SU-DHL-6 (cell line): ENCODE measurements at regions not wholly inside any gene's neighbourhood (a gene's known extent, or its start where the extent isn't known, plus 50 kb on each side); places are given as distances from the start of the nearest gene placed in this dataset.

Source experiments
- EZH2phosphoT487 ChIP-seq: fragments of 200-600 bp; sonication (generic), shearing (Covaris generic); conservative IDR thresholded peaks from 2 replicates; pipeline ENCODE4 v1.6.1; 2018; ENCODE audit warnings: mild to moderate bottlenecking, antibody characterized with exemption, low read length, moderate library complexity, mixed read lengths
- TF ChIP-seq, protein P1 (sequence below): fragments of 200-600 bp; sonication (generic); IDR thresholded peaks from one replicate; pipeline ENCODE4 v1.5.1; 2017; ENCODE audit warnings: antibody characterized with exemption, mild to moderate bottlenecking, low read length, moderate library complexity; ENCODE audit not compliant: insufficient read depth, poor library complexity, severe bottlenecking

DNA sequence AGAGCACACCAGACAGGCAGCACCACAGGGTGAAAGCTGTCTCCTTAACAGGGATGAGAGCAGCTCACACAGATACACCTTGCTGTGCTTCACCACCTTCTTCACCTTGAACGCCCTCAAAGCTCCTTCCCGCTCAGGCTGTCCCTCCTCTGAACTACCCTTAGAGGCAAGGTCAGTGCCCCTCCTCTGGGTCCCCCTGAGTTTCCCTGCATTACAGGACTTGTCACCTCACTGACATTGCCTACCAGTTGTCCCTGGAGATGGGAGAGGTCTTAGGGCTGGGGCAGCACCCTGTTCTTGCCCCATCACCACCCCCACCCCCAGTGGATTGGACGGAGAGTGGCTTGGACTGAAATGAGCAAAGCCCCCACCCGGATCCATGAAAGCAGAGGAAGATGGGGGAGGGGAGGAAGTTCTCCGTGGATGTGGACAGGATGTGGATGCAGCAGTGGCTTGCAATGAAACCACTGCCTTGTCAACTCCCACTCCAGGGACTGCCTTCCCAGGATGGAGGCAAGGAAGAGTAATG, 73.2 kb upstream of the CDH5 start:
- TF ChIP-seq, protein P1, sequence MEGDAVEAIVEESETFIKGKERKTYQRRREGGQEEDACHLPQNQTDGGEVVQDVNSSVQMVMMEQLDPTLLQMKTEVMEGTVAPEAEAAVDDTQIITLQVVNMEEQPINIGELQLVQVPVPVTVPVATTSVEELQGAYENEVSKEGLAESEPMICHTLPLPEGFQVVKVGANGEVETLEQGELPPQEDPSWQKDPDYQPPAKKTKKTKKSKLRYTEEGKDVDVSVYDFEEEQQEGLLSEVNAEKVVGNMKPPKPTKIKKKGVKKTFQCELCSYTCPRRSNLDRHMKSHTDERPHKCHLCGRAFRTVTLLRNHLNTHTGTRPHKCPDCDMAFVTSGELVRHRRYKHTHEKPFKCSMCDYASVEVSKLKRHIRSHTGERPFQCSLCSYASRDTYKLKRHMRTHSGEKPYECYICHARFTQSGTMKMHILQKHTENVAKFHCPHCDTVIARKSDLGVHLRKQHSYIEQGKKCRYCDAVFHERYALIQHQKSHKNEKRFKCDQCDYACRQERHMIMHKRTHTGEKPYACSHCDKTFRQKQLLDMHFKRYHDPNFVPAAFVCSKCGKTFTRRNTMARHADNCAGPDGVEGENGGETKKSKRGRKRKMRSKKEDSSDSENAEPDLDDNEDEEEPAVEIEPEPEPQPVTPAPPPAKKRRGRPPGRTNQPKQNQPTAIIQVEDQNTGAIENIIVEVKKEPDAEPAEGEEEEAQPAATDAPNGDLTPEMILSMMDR: no peak
- no peak for TF ChIP-seq EZH2phosphoT487
